HG03095 (cell line): ENCODE measurements at regions not wholly inside any gene's neighbourhood (a gene's known extent, or its start where the extent isn't known, plus 50 kb on each side); places are given as distances from the start of the nearest gene placed in this dataset.

Experiments
- ATAC-seq: cut with Tn5 transposase; IDR thresholded peaks from one replicate; pipeline ENCODE4 v1.9.1; 2021; ENCODE audit warnings: moderate library complexity; ENCODE audit not compliant: unreplicated experiment

DNA sequence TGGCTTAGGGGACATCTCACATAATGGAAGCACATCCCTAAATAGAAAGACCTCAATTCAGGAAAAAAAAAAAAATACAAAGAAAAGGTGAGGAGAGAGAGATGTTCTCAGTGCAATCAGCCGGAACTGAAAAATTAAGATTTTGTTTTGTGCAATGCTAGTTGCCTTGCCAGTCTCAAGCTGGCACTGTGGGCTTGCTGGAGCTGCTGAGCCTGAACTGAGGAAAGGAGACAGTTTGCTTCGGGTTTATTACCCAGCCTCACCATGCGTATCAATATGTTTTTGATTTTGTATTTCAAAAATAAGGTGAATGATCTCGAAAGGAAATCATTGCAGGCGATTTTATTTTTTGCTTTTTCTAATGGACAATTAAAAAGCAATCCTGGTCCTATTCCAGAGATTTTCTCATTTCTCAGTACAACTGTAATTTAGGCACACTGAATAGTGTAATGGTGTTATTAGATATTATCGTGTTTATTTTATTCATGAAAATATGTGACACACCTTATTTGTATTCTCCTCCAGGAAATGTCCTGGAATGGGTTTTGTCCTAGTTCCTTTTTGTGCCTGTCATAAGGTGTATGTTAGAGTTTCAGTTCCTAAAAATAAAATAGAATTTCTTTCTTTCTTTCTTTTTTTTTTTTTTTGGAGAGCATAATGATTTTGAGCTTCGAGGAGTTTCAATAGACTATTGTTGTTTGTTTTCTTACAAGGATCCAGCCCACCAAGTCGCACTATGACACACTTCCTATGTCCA, 72.8 kb upstream of the ZEB2 start:
- ATAC-seq = no peak

DNA sequence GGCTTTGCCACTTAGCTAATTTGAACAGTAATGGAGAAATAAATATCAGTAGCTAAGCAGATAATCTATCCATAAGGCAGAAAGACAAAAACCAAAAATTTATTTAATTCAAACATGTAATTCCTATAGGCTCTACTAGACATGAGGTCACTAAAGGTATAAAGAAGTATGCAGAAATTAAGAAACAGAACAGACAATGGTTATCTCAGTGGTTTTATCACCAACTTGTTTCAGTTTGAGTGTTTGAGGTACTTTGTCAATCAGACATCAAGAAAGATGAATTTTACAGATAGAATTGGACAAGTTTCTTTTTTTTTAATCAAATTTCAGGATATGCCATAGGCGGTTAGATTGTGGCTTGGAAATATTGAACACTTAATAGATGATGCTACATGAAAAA, 67.4 kb upstream of the ZEB2 start:
- no peak for ATAC-seq

DNA sequence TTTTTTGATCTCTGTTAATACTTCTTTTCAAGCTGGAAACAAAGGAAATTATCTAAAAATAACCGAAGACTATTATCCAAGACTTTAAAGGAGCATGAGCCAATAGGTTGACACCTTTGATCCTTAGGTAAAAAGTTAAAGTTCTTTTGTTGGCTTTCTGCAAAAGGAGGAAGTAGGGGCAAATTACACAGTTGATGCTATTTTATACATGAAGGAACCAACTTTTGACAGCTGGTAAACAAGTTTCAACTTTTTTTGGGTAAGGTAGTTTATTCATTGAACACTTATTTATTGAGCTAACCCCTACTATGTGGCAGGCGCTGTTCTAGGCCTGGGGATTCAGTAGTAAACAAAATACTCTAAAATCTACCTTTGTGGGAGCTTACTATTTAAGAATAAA, 66.6 kb upstream of the ZEB2 start:
- no peak for ATAC-seq

DNA sequence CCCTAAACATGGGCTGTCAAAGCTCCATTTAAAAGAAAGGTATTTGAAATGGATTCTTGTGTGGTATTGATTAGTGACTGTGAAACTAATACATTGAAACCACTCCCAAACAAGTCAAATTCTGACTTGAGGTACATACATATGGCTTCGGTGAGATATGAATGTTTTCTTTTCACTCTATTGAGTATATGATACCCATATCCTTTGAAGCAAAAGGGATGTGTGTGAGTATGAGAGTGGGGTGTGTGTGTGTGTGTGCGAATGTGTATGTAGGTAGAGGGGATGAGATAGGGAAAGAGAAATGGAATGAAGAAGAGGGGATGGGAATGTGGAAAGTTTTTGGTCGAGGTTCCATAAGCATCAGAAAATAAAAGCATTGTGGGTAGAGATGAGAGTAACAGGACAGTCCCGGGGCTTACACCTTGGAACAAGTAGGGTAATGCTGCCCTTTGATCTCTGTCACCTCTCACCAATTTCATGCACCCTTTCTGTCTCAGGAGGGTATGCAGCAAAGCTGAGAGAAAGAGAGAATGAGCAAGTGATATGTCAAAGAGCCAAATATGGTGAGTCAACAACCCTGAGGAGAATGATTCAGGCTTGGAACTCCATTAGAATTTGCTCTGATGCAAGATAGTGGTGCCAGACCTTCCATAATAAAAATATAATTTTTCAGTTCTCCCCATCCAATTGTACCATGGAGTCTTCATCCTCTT, 64.0 kb upstream of the ZEB2 start:
- ATAC-seq = no peak

DNA sequence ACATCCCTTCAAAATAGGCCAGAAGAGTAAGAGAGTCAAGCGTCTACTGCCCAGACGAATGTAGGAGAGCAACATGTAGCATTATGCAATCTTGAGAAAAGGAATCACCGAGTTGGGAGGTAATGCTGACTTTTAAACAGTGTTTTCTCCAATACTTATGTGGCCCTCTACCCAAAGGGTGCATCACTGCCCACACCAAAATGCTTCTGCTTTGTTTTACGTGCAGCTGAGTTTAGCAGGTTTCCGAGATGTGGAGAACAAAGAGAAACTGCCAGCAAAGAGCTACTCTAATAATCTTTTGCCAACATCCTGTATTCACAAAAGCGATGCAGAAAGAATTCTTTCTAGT, 63.4 kb upstream of the ZEB2 start:
- ATAC-seq = no peak

DNA sequence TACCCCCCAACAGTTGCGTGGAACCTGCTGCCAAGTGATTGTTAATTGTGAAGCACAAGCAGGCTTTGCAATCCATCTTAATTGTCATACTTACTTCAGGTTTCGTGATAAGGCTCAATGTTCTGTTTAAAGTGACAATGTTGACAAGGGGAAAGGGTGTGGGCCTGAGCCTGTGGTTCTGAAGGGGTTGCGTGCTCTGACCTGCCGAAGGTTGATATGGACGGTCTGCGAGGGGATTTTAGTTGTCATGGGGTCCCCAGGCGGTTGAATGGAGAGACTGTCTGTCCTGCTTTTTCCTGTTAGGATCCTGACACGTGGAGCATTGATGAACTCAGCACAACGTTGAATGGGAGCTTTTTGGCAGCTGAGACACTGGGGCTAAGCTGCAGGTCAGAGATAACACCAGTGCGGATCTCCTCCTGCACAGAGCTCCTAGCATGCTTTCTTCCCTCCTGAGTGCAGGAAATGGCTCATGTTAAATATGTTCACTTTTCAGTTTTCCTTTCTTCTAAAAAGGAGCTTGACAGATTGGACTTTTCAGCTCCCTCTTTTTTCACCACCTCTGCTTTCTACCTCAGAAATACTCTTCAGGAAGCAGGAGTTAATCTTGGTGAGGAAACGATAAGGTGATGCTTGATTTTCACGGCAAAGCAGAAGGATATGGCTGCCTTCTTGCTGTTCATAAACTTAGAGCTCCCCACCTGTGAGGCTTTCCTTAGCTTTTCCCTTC, 62.9 kb upstream of the ZEB2 start:
- no peak for ATAC-seq

DNA sequence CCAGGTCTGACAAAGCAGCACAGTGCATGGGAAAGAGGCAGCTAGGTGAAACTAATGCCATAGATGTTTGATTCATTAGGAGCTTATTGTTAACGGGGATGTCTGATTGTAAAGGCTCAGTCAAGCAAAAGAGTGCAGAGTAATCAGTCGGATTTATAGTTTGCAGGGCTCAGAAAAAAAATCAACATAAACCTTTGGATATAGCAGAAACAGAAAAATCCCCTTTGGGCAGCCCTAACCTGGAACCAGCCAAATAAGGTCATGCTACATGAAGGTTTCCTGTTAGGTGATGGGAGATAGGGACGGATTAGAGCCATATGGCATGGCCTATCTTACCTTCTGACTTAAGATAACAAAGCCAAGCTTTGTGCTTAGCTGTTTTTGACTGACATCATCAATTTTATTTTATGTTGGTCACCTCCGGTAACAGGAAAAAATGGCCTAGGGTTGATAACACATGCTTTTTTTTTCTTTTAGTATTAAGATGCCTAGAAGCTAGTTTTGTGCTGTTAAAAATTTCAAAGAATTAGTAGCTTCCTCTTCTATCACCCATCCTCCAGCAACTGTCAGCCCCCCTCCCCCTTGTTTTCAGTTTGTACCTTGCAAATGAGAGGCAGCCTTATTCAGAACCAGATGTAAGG, 60.7 kb upstream of the ZEB2 start:
- no peak for ATAC-seq

DNA sequence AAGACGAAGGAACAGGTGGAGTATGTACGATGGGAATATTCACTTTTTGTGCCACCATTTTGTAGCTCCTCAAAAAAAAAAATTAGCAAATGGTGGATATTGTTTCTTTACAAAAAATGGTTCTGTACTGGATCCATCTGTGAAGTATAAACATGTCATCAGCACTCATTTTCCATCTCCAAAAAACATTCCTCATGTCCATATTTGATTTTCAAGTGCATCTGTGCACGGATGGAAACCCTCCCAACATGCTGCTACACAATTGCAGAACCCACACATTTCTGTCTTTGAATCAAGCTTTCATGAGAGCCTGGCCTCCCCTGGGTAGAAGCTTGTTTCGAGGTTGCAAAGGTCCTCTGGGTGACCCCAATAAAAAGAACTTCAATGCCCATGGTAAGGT, 59.6 kb upstream of the ZEB2 start:
- no peak for ATAC-seq

DNA sequence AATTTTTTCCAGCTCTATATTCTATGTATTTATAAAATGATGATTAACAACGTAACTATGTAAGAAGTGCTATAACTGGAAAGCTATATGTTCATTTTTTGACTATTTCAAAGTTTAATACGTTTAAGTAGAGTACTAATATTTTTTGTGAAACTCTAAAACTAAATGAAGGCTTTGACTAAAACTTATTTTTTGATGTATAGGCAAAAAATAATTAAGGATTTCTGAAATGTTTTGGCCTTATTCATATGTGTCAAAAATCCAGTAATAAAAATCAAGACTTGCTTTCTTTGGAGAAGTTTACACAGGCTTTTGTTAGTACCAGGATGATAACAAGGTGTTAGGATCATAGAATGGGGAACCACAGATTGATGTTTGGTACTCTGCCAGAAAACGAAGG, 58.2 kb upstream of the ZEB2 start:
- ATAC-seq = no peak

DNA sequence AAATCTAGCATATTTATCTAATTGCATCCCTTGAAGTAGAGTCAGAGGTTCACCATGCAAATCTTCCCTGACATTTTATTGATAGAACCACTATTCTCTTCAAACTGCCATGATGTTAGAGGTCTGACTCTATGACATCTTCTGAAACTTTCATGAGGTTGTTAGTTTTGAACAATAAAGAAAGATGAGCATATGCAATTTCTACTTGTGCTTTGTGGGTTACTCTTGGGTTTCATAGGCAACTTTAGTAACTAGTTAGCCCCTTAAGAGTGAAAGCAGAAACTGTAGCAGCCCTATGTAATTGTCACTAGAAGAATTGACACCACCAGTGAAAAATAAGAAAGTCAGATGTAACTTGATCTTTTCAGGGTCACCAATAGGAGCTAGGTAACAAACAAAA, 53.1 kb upstream of the ZEB2 start:
- peak; percentile 74 for ATAC-seq

DNA sequence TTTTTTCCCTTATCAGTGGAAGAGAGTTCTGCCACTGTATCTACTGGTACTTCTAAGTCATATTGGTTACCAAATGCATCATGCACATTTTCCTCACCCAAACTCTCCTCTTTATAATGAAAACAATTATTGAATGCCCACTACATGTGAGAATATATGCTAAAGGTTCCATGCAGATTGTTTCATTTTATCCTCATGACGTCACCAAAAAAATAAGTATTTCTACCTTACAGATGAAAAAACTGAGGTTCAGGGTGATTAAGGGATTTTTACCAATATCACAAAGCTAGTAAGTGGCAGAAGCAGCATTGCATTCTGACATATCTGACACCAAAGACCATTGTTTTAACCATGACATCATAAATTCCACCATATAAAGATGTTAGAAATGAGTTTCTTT, 51.9 kb upstream of the ZEB2 start:
- ATAC-seq = no peak

DNA sequence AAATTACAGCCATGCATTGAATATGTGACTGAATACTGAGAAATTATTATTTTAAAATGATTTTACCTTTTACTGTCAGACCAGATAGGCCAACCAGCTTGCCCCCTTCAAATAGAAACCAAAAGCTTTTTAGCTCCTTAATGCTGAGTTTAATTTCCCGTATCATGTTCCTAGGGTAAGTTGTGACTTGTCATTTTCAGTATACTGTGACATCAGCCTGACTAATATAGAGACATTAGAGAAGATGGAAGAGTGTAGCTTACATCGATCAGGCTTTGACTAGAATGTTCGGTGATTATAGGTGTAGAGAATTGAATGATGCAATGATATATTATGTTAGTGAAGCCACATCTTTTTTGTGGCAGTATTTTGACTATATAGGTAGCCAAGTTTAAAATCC, 50.6 kb upstream of the ZEB2 start:
- no peak for ATAC-seq
